H1 (cell line): ENCODE measurements at regions not wholly inside any gene's neighbourhood (a gene's known extent, or its start where the extent isn't known, plus 50 kb on each side); places are given as distances from the start of the nearest gene placed in this dataset.

Experiments used
- CTCF ChIA-PET: fragments of 300-600 bp; sonication (Branson Sonifier 250); formaldehyde crosslinking; loops from one replicate; lab custom pipeline; 2021; ENCODE audit not compliant: partially characterized antibody; lab: Charles Lee
- POLR2A ChIA-PET: fragments of 300-600 bp; sonication (Branson Sonifier 250); formaldehyde crosslinking; loops from one replicate; lab custom pipeline; 2021; ENCODE audit warnings: inconsistent platforms; ENCODE audit not compliant: partially characterized antibody; lab: Charles Lee
- DNase-seq, 2 experiments: peaks; one replicate each; pipeline versions ENCODE4 v3.0.0 to v3.0.0-alpha.2; 2010 to 2022; ENCODE audit warnings: low spot score in 2 of 2, low read depth in 1 of 2, mixed read lengths in 1 of 2
- FAIRE-seq: peaks from 2 replicates; lab custom pipeline; 2011; peaks lifted over from hg19 to GRCh38; lab: Jason Lieb, UNC
- H2AFZ ChIP-seq: 2 replicates; pipeline ENCODE4 v1.8.1; 2012; ENCODE audit warnings: low read length, inconsistent platforms
- H2AK5ac ChIP-seq: 2 replicates; pipeline ENCODE4 v1.6.1; 2013; ENCODE audit warnings: low read depth, low read length
- H2BK120ac ChIP-seq: replicated peaks from 2 replicates; pipeline ENCODE3; 2013; ENCODE audit warnings: low read depth, low read length, inconsistent platforms
- H2BK12ac ChIP-seq: 2 replicates; pipeline ENCODE4 v1.6.1; 2013; ENCODE audit warnings: low read depth, low read length
- H2BK15ac ChIP-seq: 2 replicates; pipeline ENCODE4 v1.6.1; 2013; ENCODE audit warnings: low read length
- H2BK20ac ChIP-seq: 2 replicates; pipeline ENCODE4 v1.6.1; 2013; ENCODE audit warnings: low read length
- H2BK5ac ChIP-seq: 2 replicates; pipeline ENCODE4 v1.6.1; 2013; ENCODE audit warnings: low read depth, low read length
- H3K14ac ChIP-seq: 2 replicates; pipeline ENCODE4 v1.6.1; 2013; ENCODE audit warnings: inconsistent platforms; ENCODE audit not compliant: insufficient read length
- H3K18ac ChIP-seq: 2 replicates; pipeline ENCODE4 v1.6.1; 2013; ENCODE audit warnings: low read length; ENCODE audit errors: extremely low read depth
- H3K23ac ChIP-seq: 2 replicates; pipeline ENCODE4 v1.6.1; 2013; ENCODE audit warnings: inconsistent platforms; ENCODE audit not compliant: insufficient read length
- H3K23me2 ChIP-seq: 2 replicates; pipeline ENCODE4 v1.6.1; 2013; ENCODE audit warnings: low read depth, low read length
- H3K27ac ChIP-seq: 2 replicates; pipeline ENCODE4 v1.6.1; 2011; ENCODE audit warnings: low read depth, low read length, inconsistent platforms
- H3K27me3 ChIP-seq, 4 experiments: replicated peaks in 1 of 4; 1 replicate in 1 of 4; 2 replicates in 3 of 4; pipeline versions ENCODE4 v1.6.1 to v1.8.1; 2011 to 2013; ENCODE audit warnings: low read length in 3 of 4, mild to moderate bottlenecking in 3 of 4, inconsistent platforms in 2 of 4, mixed read lengths in 2 of 4, moderate library complexity in 1 of 4; ENCODE audit not compliant: control insufficient read depth in 3 of 4, insufficient read depth in 3 of 4; ENCODE audit errors: extremely low read depth in 1 of 4
- H3K36me3 ChIP-seq, 4 experiments: 2 replicates each; pipeline versions ENCODE4 v1.6.1 to v1.8.1; 2011 to 2013; ENCODE audit warnings: mild to moderate bottlenecking in 4 of 4, low read length in 3 of 4, moderate library complexity in 2 of 4, control low read depth in 1 of 4, inconsistent platforms in 1 of 4; ENCODE audit not compliant: insufficient read depth in 4 of 4, control insufficient read depth in 2 of 4
- H3K4ac ChIP-seq: replicated peaks from 2 replicates; pipeline ENCODE3; 2013; ENCODE audit warnings: low read length, low read depth, mixed read lengths, inconsistent platforms; ENCODE audit not compliant: insufficient read length
- H3K4me1 ChIP-seq, 4 experiments: replicated peaks in 1 of 4; 1 replicate in 1 of 4; 2 replicates in 3 of 4; pipeline versions ENCODE4 v1.6.1 to v1.8.1; 2011 to 2013; ENCODE audit warnings: low read length in 3 of 4, inconsistent platforms in 2 of 4, mixed read lengths in 1 of 4; ENCODE audit not compliant: insufficient read depth in 4 of 4, control insufficient read depth in 3 of 4
- H3K4me2 ChIP-seq, 2 experiments: 2 replicates each; pipeline versions ENCODE4 v1.6.1 to v1.8.1; 2011 to 2013; ENCODE audit warnings: low read depth in 2 of 2, low read length in 2 of 2, control low read depth in 1 of 2, inconsistent platforms in 1 of 2, mild to moderate bottlenecking in 1 of 2; ENCODE audit not compliant: insufficient read depth in 1 of 2
- H3K4me3 ChIP-seq, 4 experiments: fragments of 200-600, 300-600 bp in 1 of 4; sonication (generic), shearing (Covaris generic), sonication (Bioruptor Twin) in 1 of 4; 2 replicates each; pipeline versions ENCODE4 v1.5.1 to v1.8.1; 2011 to 2016; ENCODE audit warnings: low read length in 4 of 4, low read depth in 3 of 4, control low read depth in 2 of 4, inconsistent platforms in 2 of 4, mild to moderate bottlenecking in 2 of 4, mixed read lengths in 1 of 4, moderate library complexity in 1 of 4; ENCODE audit not compliant: insufficient read depth in 2 of 4; ENCODE audit errors: extremely low read depth in 1 of 4
- H3K56ac ChIP-seq: replicated peaks from 2 replicates; pipeline ENCODE3; 2013; ENCODE audit warnings: low read depth, mild to moderate bottlenecking, mixed read lengths, low read length, inconsistent platforms; ENCODE audit not compliant: insufficient read length
- H3K79me1 ChIP-seq: 2 replicates; pipeline ENCODE4 v1.6.1; 2013; ENCODE audit warnings: low read depth, low read length, control low read depth
- H3K79me2 ChIP-seq, 2 experiments: 2 replicates each; pipeline versions ENCODE4 v1.6.1 to v1.8.1; 2012 to 2013; ENCODE audit warnings: low read length in 2 of 2, mild to moderate bottlenecking in 2 of 2, inconsistent platforms in 1 of 2; ENCODE audit not compliant: insufficient read depth in 2 of 2, control insufficient read depth in 1 of 2
- H3K9ac ChIP-seq, 4 experiments: replicated peaks in 1 of 4; 1 replicate in 1 of 4; 2 replicates in 3 of 4; pipeline versions ENCODE4 v1.6.1 to v1.8.1; 2011 to 2013; ENCODE audit warnings: low read depth in 3 of 4, low read length in 3 of 4, control low read depth in 2 of 4, mild to moderate bottlenecking in 2 of 4, moderate library complexity in 2 of 4, inconsistent platforms in 1 of 4; ENCODE audit errors: extremely low read depth in 1 of 4
- H3K9me3 ChIP-seq, 2 experiments: 2 replicates each; pipeline versions ENCODE4 v1.6.1 to v1.8.1; 2012 to 2013; ENCODE audit warnings: mild to moderate bottlenecking in 2 of 2, moderate library complexity in 2 of 2, control low read depth in 1 of 2, inconsistent platforms in 1 of 2, low read depth in 1 of 2, low read length in 1 of 2, mixed read lengths in 1 of 2; ENCODE audit not compliant: insufficient read depth in 2 of 2
- H4K20me1 ChIP-seq, 2 experiments: replicated peaks in 1 of 2; 2 replicates each; pipeline versions ENCODE3 to v1.8.1; 2011 to 2013; ENCODE audit warnings: inconsistent platforms in 2 of 2, low read length in 2 of 2, mild to moderate bottlenecking in 1 of 2; ENCODE audit not compliant: insufficient read depth in 2 of 2, control insufficient read depth in 1 of 2
- H4K5ac ChIP-seq: 2 replicates; pipeline ENCODE4 v1.6.1; 2013; ENCODE audit warnings: low read length, low read depth, mixed read lengths, inconsistent platforms; ENCODE audit not compliant: insufficient read length
- H4K8ac ChIP-seq: 2 replicates; pipeline ENCODE4 v1.8.0; 2013; ENCODE audit warnings: mild to moderate bottlenecking, moderate library complexity, low read length, inconsistent platforms; ENCODE audit not compliant: insufficient read depth; ENCODE audit errors: extremely low read depth
- H4K91ac ChIP-seq: replicated peaks from 2 replicates; pipeline ENCODE3; 2013; ENCODE audit warnings: low read length, mixed read lengths, inconsistent platforms; ENCODE audit not compliant: insufficient read length
- MAFK ChIP-seq: IDR thresholded peaks from 2 replicates; pipeline ENCODE4 v1.6.1; 2012; ENCODE audit warnings: low read depth, mild to moderate bottlenecking, improper control_type of control experiment, low read length
- PHF8 ChIP-seq: fragments of 200-600 bp; sonication (generic); conservative IDR thresholded peaks from 2 replicates; pipeline ENCODE4 v1.7.1; 2012; ENCODE audit warnings: low read depth, mild to moderate bottlenecking, inconsistent platforms, low read length, moderate library complexity
- WGBS, 2 experiments: shearing (Covaris generic) in 1 of 2; methylation state at CpG; one replicate each; pipeline versions ENCODE4 v1.1.6 to v1.1.7; 2013 to 2015; ENCODE audit warnings: low lambda C conversion rate in 2 of 2, mixed read lengths in 2 of 2, inconsistent platforms in 1 of 2, low coverage in 1 of 2, missing lambda C conversion rate in 1 of 2; ENCODE audit not compliant: insufficient replicate concordance in 2 of 2, insufficient coverage in 1 of 2, insufficient read length in 1 of 2; ENCODE audit errors: extremely low coverage in 1 of 2, missing lambda C conversion rate in 1 of 2; 5-methylcytosine and 5-hydroxymethylcytosine counted together

GRCh38 chr18:73787316-73787715 is 360.3 kb downstream of the FBXO15 start:
- no peak overlapping the region for H2AK5ac ChIP-seq
- H3K23ac ChIP-seq: no peak overlapping the region
- no peak overlapping the region for H2BK15ac ChIP-seq
- H3K23me2 ChIP-seq: no peaks in the 10 kb centered on the region
- no peaks in the 10 kb centered on the region for H3K27me3 ChIP-seq
- no peaks in the 10 kb centered on the region for H3K36me3 ChIP-seq
- H2BK120ac ChIP-seq: no peak overlapping the region
- H2BK20ac ChIP-seq: no peak overlapping the region
- POLR2A ChIA-PET: no interaction called here
- H3K4me1 ChIP-seq: no peaks in the 10 kb centered on the region
- H3K79me1 ChIP-seq: no peaks in the 10 kb centered on the region
- H2BK12ac ChIP-seq: no peak overlapping the region
- CTCF ChIA-PET: no interaction called here
- no peak for TF ChIP-seq PHF8
- TF ChIP-seq MAFK: no peak
- H3K4ac ChIP-seq: no peak overlapping the region
- H4K5ac ChIP-seq: no peak overlapping the region
- H3K9me3 ChIP-seq: no peaks in the 10 kb centered on the region
- no peak overlapping the region for H4K91ac ChIP-seq
- H2AFZ ChIP-seq: no peak overlapping the region
- no peak for FAIRE-seq
- no peak overlapping the region for H2BK5ac ChIP-seq
- DNase-seq: no peak
- H3K9ac ChIP-seq: no peak overlapping the region
- no peak overlapping the region for H3K18ac ChIP-seq
- H4K20me1 ChIP-seq: no peaks in the 10 kb centered on the region
- no peak overlapping the region for H4K8ac ChIP-seq
- H3K56ac ChIP-seq: no peak overlapping the region
- H3K4me3 ChIP-seq: no peak overlapping the region
- no peaks in the 10 kb centered on the region for H3K79me2 ChIP-seq
- no peak overlapping the region for H3K27ac ChIP-seq
- no peak overlapping the region for H3K4me2 ChIP-seq
- H3K14ac ChIP-seq: no peak overlapping the region
- 92% methylated on average over 5 of the region's 5 CpGs; no CpG with 5 or more reads in 1 of the 2 experiments for WGBS, 2 experiments
